Panc1 (cell line): ENCODE measurements at regions not wholly inside any gene's neighbourhood (a gene's known extent, or its start where the extent isn't known, plus 50 kb on each side); places are given as distances from the start of the nearest gene placed in this dataset.

Source experiments
- ATAC-seq: fragments of 200-7000 bp; cut with Tn5 transposase; 2 replicates; pipeline ENCODE4 v1.9.1; 2020; ENCODE audit warnings: mild to moderate bottlenecking, moderate library complexity
- BruUV-seq: library from RNA; stranded (reverse); fragments of 400-500 nt; replicated peaks from 2 replicates; lab custom pipeline; 2021; lab: Mats Ljungman, UMichigan
- CTCF ChIA-PET: fragments of 300-600 bp; sonication (Branson Sonifier 250); formaldehyde crosslinking; loops from one replicate; lab custom pipeline; 2022; ENCODE audit warnings: antibody characterized with exemption; lab: Charles Lee
- POLR2A ChIA-PET: fragments of 300-600 bp; sonication (Branson Sonifier 250); formaldehyde crosslinking; loops from one replicate; lab custom pipeline; 2022; ENCODE audit warnings: antibody characterized with exemption; lab: Charles Lee
- DNase-seq: peaks from one replicate; pipeline ENCODE4 v3.0.0-alpha.2; 2010; ENCODE audit warnings: low read depth, low spot score
- H3K27ac ChIP-seq: 2 replicates; pipeline ENCODE4 v1.5.1; 2011; ENCODE audit warnings: mild to moderate bottlenecking, low read length, inconsistent platforms
- H3K27me3 ChIP-seq: fragments of 200-500 bp; sonication (Bioruptor generic); 2 replicates; pipeline ENCODE4 v1.6.0; 2014; ENCODE audit warnings: low read length, inconsistent platforms; ENCODE audit not compliant: control insufficient read depth, insufficient read depth
- H3K36me3 ChIP-seq: fragments of 200-500 bp; sonication (Bioruptor generic); 2 replicates; pipeline ENCODE4 v1.5.1; 2014; ENCODE audit warnings: inconsistent platforms, mild to moderate bottlenecking, low read length, moderate library complexity; ENCODE audit not compliant: control insufficient read depth, insufficient read depth
- H3K4me1 ChIP-seq: 2 replicates; pipeline ENCODE4 v1.5.1; 2011; ENCODE audit warnings: inconsistent platforms, mild to moderate bottlenecking, low read length, moderate library complexity; ENCODE audit not compliant: control insufficient read depth, insufficient read depth
- H3K4me3 ChIP-seq, 2 experiments: 2 replicates each; pipeline ENCODE4 v1.5.1; 2011 to 2012; ENCODE audit warnings: low read depth in 2 of 2, low read length in 2 of 2, mild to moderate bottlenecking in 2 of 2, inconsistent platforms in 1 of 2, moderate library complexity in 1 of 2
- H3K9me3 ChIP-seq: fragments of 200-500 bp; sonication (Bioruptor generic); 2 replicates; pipeline ENCODE4 v1.5.1; 2014; ENCODE audit warnings: low read depth, mild to moderate bottlenecking, inconsistent platforms, low read length, moderate library complexity; ENCODE audit not compliant: control insufficient read depth, insufficient read depth
- POLR2AphosphoS5 ChIP-seq: IDR thresholded peaks from 2 replicates; pipeline ENCODE4 v1.6.1; 2012; ENCODE audit warnings: mild to moderate bottlenecking, low read depth, low read length, moderate library complexity
- SIN3A ChIP-seq: IDR thresholded peaks from 2 replicates; pipeline ENCODE4 v1.6.1; 2012; ENCODE audit warnings: low read depth, mild to moderate bottlenecking, low read length, moderate library complexity, borderline replicate concordance; ENCODE audit not compliant: insufficient read depth
- TCF7L2 ChIP-seq: IDR thresholded peaks from 2 replicates; pipeline ENCODE4 v1.6.1; 2011; ENCODE audit warnings: mild to moderate bottlenecking, low read depth, low read length, inconsistent platforms
- in situ Hi-C: cut with HindIII; loops from 2 replicates; pipeline ENCODE4 v1.10.0; 2016; ENCODE audit warnings: low sequenced_read_pairs, low pct_unique_long_range_greater_than_20kb
- intact Hi-C: fragments of 100-400 bp; cut with micrococcal nuclease; formaldehyde crosslinking; loops from one replicate; pipeline ENCODE4 v1.10.0; 2022; ENCODE audit not compliant: unreplicated experiment
- TF ChIP-seq, protein P1 (sequence below): fragments of 450-650 bp; IDR thresholded peaks from 2 replicates; pipeline ENCODE4 v1.5.1; 2017; ENCODE audit warnings: mild to moderate bottlenecking
- TF ChIP-seq, protein P2 (sequence below), 2 experiments: IDR thresholded peaks; 2 replicates each; pipeline ENCODE4 v1.6.1; 2011 to 2012; ENCODE audit warnings: low read depth in 2 of 2, control low read depth in 1 of 2, low read length in 1 of 2, mild to moderate bottlenecking in 1 of 2, moderate library complexity in 1 of 2; ENCODE audit not compliant: insufficient read depth in 1 of 2

DNA sequence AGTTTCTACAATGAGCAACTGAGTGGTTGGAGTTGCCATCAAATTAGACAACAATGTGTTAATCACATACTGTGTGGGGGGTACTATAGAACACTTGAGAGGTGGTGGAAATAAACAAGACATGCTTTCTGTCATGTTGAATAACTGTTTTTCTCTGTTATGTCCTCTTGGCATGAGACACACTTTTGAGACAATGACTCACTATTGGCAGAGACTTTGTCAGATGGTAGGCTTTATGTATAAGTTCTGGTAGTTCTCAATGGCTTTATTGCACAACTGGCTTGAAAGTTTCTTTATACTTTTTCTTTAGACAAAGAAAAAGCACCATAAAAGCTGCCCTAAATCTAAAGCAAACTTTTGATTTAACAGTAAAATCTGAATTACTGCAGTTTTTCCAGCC is 578.7 kb downstream of the ADCYAP1 start:
- ChIA-PET POLR2A (no interaction called here), CTCF (no interaction called here)
- DNase-seq (no peak), ATAC-seq (no peak)
- no TSS peak for BruUV-seq
- TF ChIP-seq, protein P1, sequence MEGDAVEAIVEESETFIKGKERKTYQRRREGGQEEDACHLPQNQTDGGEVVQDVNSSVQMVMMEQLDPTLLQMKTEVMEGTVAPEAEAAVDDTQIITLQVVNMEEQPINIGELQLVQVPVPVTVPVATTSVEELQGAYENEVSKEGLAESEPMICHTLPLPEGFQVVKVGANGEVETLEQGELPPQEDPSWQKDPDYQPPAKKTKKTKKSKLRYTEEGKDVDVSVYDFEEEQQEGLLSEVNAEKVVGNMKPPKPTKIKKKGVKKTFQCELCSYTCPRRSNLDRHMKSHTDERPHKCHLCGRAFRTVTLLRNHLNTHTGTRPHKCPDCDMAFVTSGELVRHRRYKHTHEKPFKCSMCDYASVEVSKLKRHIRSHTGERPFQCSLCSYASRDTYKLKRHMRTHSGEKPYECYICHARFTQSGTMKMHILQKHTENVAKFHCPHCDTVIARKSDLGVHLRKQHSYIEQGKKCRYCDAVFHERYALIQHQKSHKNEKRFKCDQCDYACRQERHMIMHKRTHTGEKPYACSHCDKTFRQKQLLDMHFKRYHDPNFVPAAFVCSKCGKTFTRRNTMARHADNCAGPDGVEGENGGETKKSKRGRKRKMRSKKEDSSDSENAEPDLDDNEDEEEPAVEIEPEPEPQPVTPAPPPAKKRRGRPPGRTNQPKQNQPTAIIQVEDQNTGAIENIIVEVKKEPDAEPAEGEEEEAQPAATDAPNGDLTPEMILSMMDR, result no peak
- TF ChIP-seq TCF7L2, result no peak
- no peak for TF ChIP-seq SIN3A
- no peak for TF ChIP-seq POLR2AphosphoS5
- TF ChIP-seq, protein P2, sequence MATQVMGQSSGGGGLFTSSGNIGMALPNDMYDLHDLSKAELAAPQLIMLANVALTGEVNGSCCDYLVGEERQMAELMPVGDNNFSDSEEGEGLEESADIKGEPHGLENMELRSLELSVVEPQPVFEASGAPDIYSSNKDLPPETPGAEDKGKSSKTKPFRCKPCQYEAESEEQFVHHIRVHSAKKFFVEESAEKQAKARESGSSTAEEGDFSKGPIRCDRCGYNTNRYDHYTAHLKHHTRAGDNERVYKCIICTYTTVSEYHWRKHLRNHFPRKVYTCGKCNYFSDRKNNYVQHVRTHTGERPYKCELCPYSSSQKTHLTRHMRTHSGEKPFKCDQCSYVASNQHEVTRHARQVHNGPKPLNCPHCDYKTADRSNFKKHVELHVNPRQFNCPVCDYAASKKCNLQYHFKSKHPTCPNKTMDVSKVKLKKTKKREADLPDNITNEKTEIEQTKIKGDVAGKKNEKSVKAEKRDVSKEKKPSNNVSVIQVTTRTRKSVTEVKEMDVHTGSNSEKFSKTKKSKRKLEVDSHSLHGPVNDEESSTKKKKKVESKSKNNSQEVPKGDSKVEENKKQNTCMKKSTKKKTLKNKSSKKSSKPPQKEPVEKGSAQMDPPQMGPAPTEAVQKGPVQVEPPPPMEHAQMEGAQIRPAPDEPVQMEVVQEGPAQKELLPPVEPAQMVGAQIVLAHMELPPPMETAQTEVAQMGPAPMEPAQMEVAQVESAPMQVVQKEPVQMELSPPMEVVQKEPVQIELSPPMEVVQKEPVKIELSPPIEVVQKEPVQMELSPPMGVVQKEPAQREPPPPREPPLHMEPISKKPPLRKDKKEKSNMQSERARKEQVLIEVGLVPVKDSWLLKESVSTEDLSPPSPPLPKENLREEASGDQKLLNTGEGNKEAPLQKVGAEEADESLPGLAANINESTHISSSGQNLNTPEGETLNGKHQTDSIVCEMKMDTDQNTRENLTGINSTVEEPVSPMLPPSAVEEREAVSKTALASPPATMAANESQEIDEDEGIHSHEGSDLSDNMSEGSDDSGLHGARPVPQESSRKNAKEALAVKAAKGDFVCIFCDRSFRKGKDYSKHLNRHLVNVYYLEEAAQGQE (IDR thresholded peaks at IDR 0.05; ENCODE audit: insufficient read depth in 1 of 2, low read depth in 2 of 2, low read length in 1 of 2), result no peak
- Histone ChIP-seq H3K4me3 (no peak overlapping the region), H3K9me3 (0 out of 2 replicates have a peak, but pooled peaks cover 2% of the 10 kb centered on the region), H3K4me1 (no peaks in the 10 kb centered on the region), H3K36me3 (no peaks in the 10 kb centered on the region), H3K27me3 (no peaks in the 10 kb centered on the region), H3K27ac (no peak overlapping the region)
- intact Hi-C loops, result no loop called here
- in situ Hi-C loops, result no loop called here

GRCh38 chr18:1487457-1487856 is 582.8 kb downstream of the ADCYAP1 start:
- TF ChIP-seq, protein P1, result no peak
- no peak for TF ChIP-seq TCF7L2
- TF ChIP-seq SIN3A, result no peak
- TF ChIP-seq, protein P2 (IDR thresholded peaks at IDR 0.05; ENCODE audit: insufficient read depth in 1 of 2, low read depth in 2 of 2, low read length in 1 of 2), result no peak
- no peak for TF ChIP-seq POLR2AphosphoS5
- ChIA-PET POLR2A (no interaction called here), CTCF (no interaction called here)
- no TSS peak for BruUV-seq
- no peak for ATAC-seq
- in situ Hi-C loops, result no loop called here
- H3K9me3 ChIP-seq, result no peaks in the 10 kb centered on the region
- H3K27ac ChIP-seq, result no peak overlapping the region
- H3K4me3 ChIP-seq, result no peak overlapping the region
- H3K36me3 ChIP-seq, result no peaks in the 10 kb centered on the region
- DNase-seq, result no peak
- H3K4me1 ChIP-seq, result no peaks in the 10 kb centered on the region
- H3K27me3 ChIP-seq, result no peaks in the 10 kb centered on the region
- intact Hi-C loops, result no loop called here
